ENCODE measurements at regions not wholly inside any gene's neighbourhood (a gene's known extent, or its start where the extent isn't known, plus 50 kb on each side); places are given as distances from the start of the nearest gene placed in this dataset.

- TF ChIP-seq NFKBIZ (CRISPR knock-in tag; IDR thresholded peaks at IDR 0.05) (no peak), ZNF12 (CRISPR knock-in tag; IDR thresholded peaks at IDR 0.05) (no peak), CENPBD1 (CRISPR knock-in tag; IDR thresholded peaks at IDR 0.05; ENCODE audit: borderline replicate concordance, low read depth) (no peak), NONO (IDR thresholded peaks at IDR 0.05) (no peak), NONO (CRISPR knock-in tag; conservative IDR thresholded peaks at IDR 0.05) (no peak), ATF1 (CRISPR knock-in tag; IDR thresholded peaks at IDR 0.05) (no peak), YY1 (IDR thresholded peaks at IDR 0.05; ENCODE audit: insufficient read depth, insufficient replicate concordance, low read depth, low read length) (no peak)
- TF ChIP-seq, protein P1, sequence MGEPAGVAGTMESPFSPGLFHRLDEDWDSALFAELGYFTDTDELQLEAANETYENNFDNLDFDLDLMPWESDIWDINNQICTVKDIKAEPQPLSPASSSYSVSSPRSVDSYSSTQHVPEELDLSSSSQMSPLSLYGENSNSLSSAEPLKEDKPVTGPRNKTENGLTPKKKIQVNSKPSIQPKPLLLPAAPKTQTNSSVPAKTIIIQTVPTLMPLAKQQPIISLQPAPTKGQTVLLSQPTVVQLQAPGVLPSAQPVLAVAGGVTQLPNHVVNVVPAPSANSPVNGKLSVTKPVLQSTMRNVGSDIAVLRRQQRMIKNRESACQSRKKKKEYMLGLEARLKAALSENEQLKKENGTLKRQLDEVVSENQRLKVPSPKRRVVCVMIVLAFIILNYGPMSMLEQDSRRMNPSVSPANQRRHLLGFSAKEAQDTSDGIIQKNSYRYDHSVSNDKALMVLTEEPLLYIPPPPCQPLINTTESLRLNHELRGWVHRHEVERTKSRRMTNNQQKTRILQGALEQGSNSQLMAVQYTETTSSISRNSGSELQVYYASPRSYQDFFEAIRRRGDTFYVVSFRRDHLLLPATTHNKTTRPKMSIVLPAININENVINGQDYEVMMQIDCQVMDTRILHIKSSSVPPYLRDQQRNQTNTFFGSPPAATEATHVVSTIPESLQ (CRISPR knock-in tag; conservative IDR thresholded peaks at IDR 0.05), result no peak
Observed at GRCh38 chr22:33984656-33985285, 64.5 kb upstream of the LARGE1 start (continued).

GRCh38 chr22:33985506-33985905 is 65.2 kb upstream of the LARGE1 start:
- intact Hi-C loops (cut with micrococcal nuclease; ENCODE audit: unreplicated experiment), result no loop called here
- H3K79me2 ChIP-seq (ENCODE audit: insufficient read depth, low read length), result no peaks in the 10 kb centered on the region
- H3K27ac ChIP-seq (ENCODE audit: extremely low read length, insufficient read depth, low read length), result no peak overlapping the region
- BruUV-seq (replicated peaks), result no TSS peak
- in situ Hi-C loops (cut with HindIII; ENCODE audit: extremely low pct_ligation_motif_present, low pct_unique_long_range_greater_than_20kb), result no loop called here
- no peaks in the 10 kb centered on the region for H3K4me1 ChIP-seq (ENCODE audit: insufficient read depth, low read length)
- H3K27me3 ChIP-seq (ENCODE audit: control insufficient read depth in 1 of 2, insufficient read depth in 2 of 2, low read length in 2 of 2), result peaks cover 0 to 3% of the 10 kb centered on the region in 2 experiments; a peak in 1 of 5 replicates
- ChIA-PET POLR2A (no interaction called here), CTCF (ENCODE audit: low intra/inter-chr PET ratio, low total read pairs) (no interaction called here)
- DNase-seq (ENCODE audit: low spot score) (no peak), FAIRE-seq (no peak), ATAC-seq (no peak)
- no peak overlapping the region for H2AFZ ChIP-seq (ENCODE audit: low read length)
- H3K9ac ChIP-seq (ENCODE audit: insufficient read depth, low read depth, low read length), result no peak overlapping the region
- H3K36me3 ChIP-seq (replicated peaks in 1 of 2; ENCODE audit: control insufficient read depth in 1 of 2, insufficient read depth in 2 of 2, low read length in 2 of 2), result no peaks in the 10 kb centered on the region
- WGBS (ENCODE audit: low lambda C conversion rate), result 11% methylated on average over 4 of the region's 4 CpGs
- H3K4me2 ChIP-seq (ENCODE audit: low read depth, low read length), result no peak overlapping the region
- no peak overlapping the region for H3K4me3 ChIP-seq (replicated peaks in 1 of 3; ENCODE audit: insufficient read depth in 1 of 3, low read depth in 2 of 3, low read length in 3 of 3)
- H4K20me1 ChIP-seq (ENCODE audit: insufficient read depth, low read length), result no peaks in the 10 kb centered on the region
- H3K9me3 ChIP-seq (ENCODE audit: low read length), result no peaks in the 10 kb centered on the region
- TF ChIP-seq ZBTB8A (CRISPR knock-in tag; IDR thresholded peaks at IDR 0.05; ENCODE audit: borderline replicate concordance, low read depth) (no peak), HMG20A (CRISPR knock-in tag; IDR thresholded peaks at IDR 0.05; ENCODE audit: borderline replicate concordance) (no peak), ZFP91 (CRISPR knock-in tag; IDR thresholded peaks at IDR 0.05; ENCODE audit: borderline replicate concordance) (no peak), ATF3 (CRISPR knock-in tag; IDR thresholded peaks at IDR 0.05) (no peak), TERF1 (CRISPR knock-in tag; IDR thresholded peaks at IDR 0.05) (no peak), FOSL2 (CRISPR knock-in tag; IDR thresholded peaks at IDR 0.05) (no peak), JUNB (CRISPR knock-in tag; IDR thresholded peaks at IDR 0.05; ENCODE audit: borderline replicate concordance) (no peak), RFXAP (CRISPR knock-in tag; IDR thresholded peaks at IDR 0.05; ENCODE audit: borderline replicate concordance) (no peak)

Data from HepG2 (cell line).